SK-N-SH (cell line): ENCODE measurements at regions not wholly inside any gene's neighbourhood (a gene's known extent, or its start where the extent isn't known, plus 50 kb on each side); places are given as distances from the start of the nearest gene placed in this dataset.

ENCODE experiments used
- CTCF ChIA-PET: fragments of 300-600, 350-600 bp; formaldehyde crosslinking; extraction: SDS; loops from one replicate; lab custom pipeline; 2021; lab: Yijun Ruan, JAX
- POLR2A ChIA-PET: fragments of 350-600 bp; sonication (Branson Sonifier 250); formaldehyde crosslinking; extraction: SDS; loops from one replicate; lab custom pipeline; 2020; ENCODE audit warnings: antibody characterized with exemption, inconsistent platforms; lab: Yijun Ruan, JAX
- DNase-seq: peaks from one replicate; pipeline ENCODE4 v3.0.0; 2012
- H2AFZ ChIP-seq: fragments of 200-600 bp; sonication (generic); 2 replicates; pipeline ENCODE4 v1.8.1; 2016; ENCODE audit warnings: antibody characterized with exemption, mild to moderate bottlenecking, low read depth
- H3F3A ChIP-seq: fragments of 200-600 bp; sonication (generic); replicated peaks from 2 replicates; pipeline ENCODE3; 2016; ENCODE audit warnings: antibody characterized with exemption, mild to moderate bottlenecking; ENCODE audit not compliant: insufficient read depth
- H3K27ac ChIP-seq, 2 experiments: fragments of 200-500 bp in 1 of 2; fragments of 200-600 bp in 1 of 2; sonication (Bioruptor generic) in 1 of 2; sonication (generic), shearing (Covaris generic) in 1 of 2; 2 replicates each; pipeline versions ENCODE4 v1.5.1 to v1.6.1; 2014 to 2016; ENCODE audit warnings: low read depth in 2 of 2, inconsistent platforms in 1 of 2, low read length in 1 of 2, mild to moderate bottlenecking in 1 of 2, mixed read lengths in 1 of 2
- H3K27me3 ChIP-seq: fragments of 200-600 bp; sonication (generic), shearing (Covaris generic); 2 replicates; pipeline ENCODE4 v1.6.1; 2016; ENCODE audit warnings: mixed run types; ENCODE audit not compliant: insufficient read depth
- H3K36me3 ChIP-seq, 2 experiments: fragments of 200-500 bp in 1 of 2; fragments of 200-600 bp in 1 of 2; sonication (Bioruptor generic) in 1 of 2; sonication (generic) in 1 of 2; replicated peaks in 1 of 2; 2 replicates each; pipeline versions ENCODE3 to v1.5.1; 2014 to 2016; ENCODE audit warnings: low read length in 1 of 2, mild to moderate bottlenecking in 1 of 2; ENCODE audit not compliant: insufficient read depth in 2 of 2, control insufficient read depth in 1 of 2
- H3K4me1 ChIP-seq, 2 experiments: fragments of 200-500 bp in 1 of 2; fragments of 200-600 bp in 1 of 2; sonication (Bioruptor generic) in 1 of 2; sonication (generic), shearing (Covaris generic) in 1 of 2; 2 replicates each; pipeline versions ENCODE4 v1.5.1 to v1.6.1; 2014 to 2016; ENCODE audit warnings: low read depth in 1 of 2, low read length in 1 of 2, mixed run types in 1 of 2; ENCODE audit not compliant: insufficient read depth in 2 of 2, control insufficient read depth in 1 of 2
- H3K4me2 ChIP-seq: fragments of 200-600 bp; sonication (generic), shearing (Covaris generic); 2 replicates; pipeline ENCODE4 v1.6.1; 2017; ENCODE audit warnings: mixed run types
- H3K4me3 ChIP-seq, 2 experiments: fragments of 200-500 bp in 1 of 2; fragments of 200-600 bp in 1 of 2; sonication (Bioruptor generic) in 1 of 2; sonication (generic), shearing (Covaris generic) in 1 of 2; 2 replicates each; pipeline versions ENCODE4 v1.5.1 to v1.8.1; 2014 to 2016; ENCODE audit warnings: low read depth in 2 of 2, inconsistent platforms in 1 of 2, low read length in 1 of 2, mild to moderate bottlenecking in 1 of 2, mixed read lengths in 1 of 2, moderate library complexity in 1 of 2
- H3K79me2 ChIP-seq: fragments of 200-600 bp; sonication (generic); 2 replicates; pipeline ENCODE4 v1.8.1; 2017; ENCODE audit warnings: mild to moderate bottlenecking; ENCODE audit not compliant: insufficient read depth
- H3K9ac ChIP-seq: fragments of 200-600 bp; sonication (generic); 2 replicates; pipeline ENCODE4 v1.6.1; 2017; ENCODE audit warnings: mixed run types
- H3K9me2 ChIP-seq: fragments of 200-600 bp; sonication (generic); 2 replicates; pipeline ENCODE4 v1.6.1; 2017; ENCODE audit warnings: mixed run types
- H3K9me3 ChIP-seq: fragments of 200-600 bp; sonication (generic); 2 replicates; pipeline ENCODE4 v1.6.1; 2017; ENCODE audit warnings: mixed run types, mild to moderate bottlenecking, moderate library complexity
- H4K20me1 ChIP-seq: fragments of 200-600 bp; sonication (generic); 2 replicates; pipeline ENCODE4 v1.6.1; 2017; ENCODE audit warnings: mild to moderate bottlenecking, mixed run types; ENCODE audit not compliant: insufficient read depth
- FOXM1 ChIP-seq: IDR thresholded peaks from 2 replicates; pipeline ENCODE4 v1.4.0; 2012; ENCODE audit warnings: low read depth, mild to moderate bottlenecking
- PBX3 ChIP-seq: IDR thresholded peaks from 2 replicates; pipeline ENCODE4; 2012
- RXRA ChIP-seq: IDR thresholded peaks from 2 replicates; pipeline ENCODE4 v1.4.0; 2012; ENCODE audit warnings: low read depth, mild to moderate bottlenecking, borderline replicate concordance
- SIN3A ChIP-seq: IDR thresholded peaks from 2 replicates; pipeline ENCODE4 v1.6.1; 2012; ENCODE audit warnings: low read depth, mild to moderate bottlenecking, low read length, moderate library complexity, borderline replicate concordance
- SMC3 ChIP-seq: IDR thresholded peaks from 2 replicates; pipeline ENCODE4 v1.6.1; 2012; ENCODE audit warnings: low read depth, low read length, improper control_type of control experiment
- TCF12 ChIP-seq: IDR thresholded peaks from 2 replicates; pipeline ENCODE4 v1.4.0; 2012
- YY1 ChIP-seq: IDR thresholded peaks from 2 replicates; pipeline ENCODE4 v1.4.0; 2012; ENCODE audit warnings: low read depth, mild to moderate bottlenecking
- WGBS: methylation state at CpG from one replicate; pipeline ENCODE4 v1.1.6; 2017; ENCODE audit warnings: low lambda C conversion rate; 5-methylcytosine and 5-hydroxymethylcytosine counted together
- TF ChIP-seq, protein P1 (sequence below): IDR thresholded peaks from 2 replicates; pipeline ENCODE4 v1.4.0; 2012; ENCODE audit warnings: low read depth, borderline replicate concordance
- TF ChIP-seq, protein P2 (sequence below): IDR thresholded peaks from 2 replicates; pipeline ENCODE4 v1.6.1; 2012; ENCODE audit warnings: mild to moderate bottlenecking, low read depth, low read length, moderate library complexity

GRCh38 chr3:177563792-177564191 is 366.5 kb upstream of the TBL1XR1 start:
- no peaks in the 10 kb centered on the region for H3K27me3 ChIP-seq
- H3K36me3 ChIP-seq = no peaks in the 10 kb centered on the region
- H3K9ac ChIP-seq = no peak overlapping the region
- 69% methylated on average over 3 of the region's 3 CpGs for WGBS
- no peaks in the 10 kb centered on the region for H3K9me3 ChIP-seq
- no peak overlapping the region for H3K4me2 ChIP-seq
- H3K27ac ChIP-seq = peak overlapping the region in 1 of 2 experiments; percentile 99; a peak in 2 of 4 replicates
- H2AFZ ChIP-seq = no peak overlapping the region
- peaks cover 0 to 16% of the 10 kb centered on the region in 2 experiments; a peak in 2 of 4 replicates for H3K4me1 ChIP-seq
- H3K9me2 ChIP-seq = no peaks in the 10 kb centered on the region
- H3K79me2 ChIP-seq = no peaks in the 10 kb centered on the region
- H4K20me1 ChIP-seq = no peaks in the 10 kb centered on the region
- no peak overlapping the region for H3K4me3 ChIP-seq
- ChIA-PET CTCF (no interaction called here), POLR2A (no interaction called here)
- H3F3A ChIP-seq = peaks cover 4% of the 10 kb centered on the region
- TF ChIP-seq, protein P1, sequence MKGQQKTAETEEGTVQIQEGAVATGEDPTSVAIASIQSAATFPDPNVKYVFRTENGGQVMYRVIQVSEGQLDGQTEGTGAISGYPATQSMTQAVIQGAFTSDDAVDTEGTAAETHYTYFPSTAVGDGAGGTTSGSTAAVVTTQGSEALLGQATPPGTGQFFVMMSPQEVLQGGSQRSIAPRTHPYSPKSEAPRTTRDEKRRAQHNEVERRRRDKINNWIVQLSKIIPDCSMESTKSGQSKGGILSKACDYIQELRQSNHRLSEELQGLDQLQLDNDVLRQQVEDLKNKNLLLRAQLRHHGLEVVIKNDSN = no peak
- TF ChIP-seq SIN3A = no peak
- DNase-seq = no peak

- no peaks in the 10 kb centered on the region for H3K79me2 ChIP-seq
- H3F3A ChIP-seq = peaks cover 4% of the 10 kb centered on the region
- H3K36me3 ChIP-seq = no peaks in the 10 kb centered on the region
- no peak overlapping the region for H3K4me3 ChIP-seq
- no peak for TF ChIP-seq FOXM1
- no peak for TF ChIP-seq YY1
- ChIA-PET CTCF (no interaction called here), POLR2A (no interaction called here)
- WGBS = 88% methylated on average over 2 of the region's 2 CpGs
- H3K9ac ChIP-seq = no peak overlapping the region
- H3K27me3 ChIP-seq = no peaks in the 10 kb centered on the region
- H3K4me2 ChIP-seq = no peak overlapping the region
- H3K9me2 ChIP-seq = no peaks in the 10 kb centered on the region
- H4K20me1 ChIP-seq = no peaks in the 10 kb centered on the region
- H3K27ac ChIP-seq = no peak overlapping the region; a peak in 1 of 4 replicates
- no peak overlapping the region for H2AFZ ChIP-seq
- no peaks in the 10 kb centered on the region for H3K9me3 ChIP-seq
- DNase-seq = no peak
- peaks cover 0 to 22% of the 10 kb centered on the region in 2 experiments; a peak in 3 of 4 replicates for H3K4me1 ChIP-seq
Measured at GRCh38 chr3:177565981-177566380, 368.7 kb upstream of the TBL1XR1 start.

- peaks cover 4% of the 10 kb centered on the region for H3F3A ChIP-seq
- ChIA-PET CTCF (no interaction called here), POLR2A (no interaction called here)
- no peaks in the 10 kb centered on the region for H3K36me3 ChIP-seq
- TF ChIP-seq TCF12 = peak; percentile 17; the same call in 1 of the 2 replicates
- TF ChIP-seq PBX3 = peak; percentile 54
- peak; percentile 31; the same call in 1 of the 2 replicates for TF ChIP-seq RXRA
- no peak for TF ChIP-seq SMC3
- TF ChIP-seq, protein P2, sequence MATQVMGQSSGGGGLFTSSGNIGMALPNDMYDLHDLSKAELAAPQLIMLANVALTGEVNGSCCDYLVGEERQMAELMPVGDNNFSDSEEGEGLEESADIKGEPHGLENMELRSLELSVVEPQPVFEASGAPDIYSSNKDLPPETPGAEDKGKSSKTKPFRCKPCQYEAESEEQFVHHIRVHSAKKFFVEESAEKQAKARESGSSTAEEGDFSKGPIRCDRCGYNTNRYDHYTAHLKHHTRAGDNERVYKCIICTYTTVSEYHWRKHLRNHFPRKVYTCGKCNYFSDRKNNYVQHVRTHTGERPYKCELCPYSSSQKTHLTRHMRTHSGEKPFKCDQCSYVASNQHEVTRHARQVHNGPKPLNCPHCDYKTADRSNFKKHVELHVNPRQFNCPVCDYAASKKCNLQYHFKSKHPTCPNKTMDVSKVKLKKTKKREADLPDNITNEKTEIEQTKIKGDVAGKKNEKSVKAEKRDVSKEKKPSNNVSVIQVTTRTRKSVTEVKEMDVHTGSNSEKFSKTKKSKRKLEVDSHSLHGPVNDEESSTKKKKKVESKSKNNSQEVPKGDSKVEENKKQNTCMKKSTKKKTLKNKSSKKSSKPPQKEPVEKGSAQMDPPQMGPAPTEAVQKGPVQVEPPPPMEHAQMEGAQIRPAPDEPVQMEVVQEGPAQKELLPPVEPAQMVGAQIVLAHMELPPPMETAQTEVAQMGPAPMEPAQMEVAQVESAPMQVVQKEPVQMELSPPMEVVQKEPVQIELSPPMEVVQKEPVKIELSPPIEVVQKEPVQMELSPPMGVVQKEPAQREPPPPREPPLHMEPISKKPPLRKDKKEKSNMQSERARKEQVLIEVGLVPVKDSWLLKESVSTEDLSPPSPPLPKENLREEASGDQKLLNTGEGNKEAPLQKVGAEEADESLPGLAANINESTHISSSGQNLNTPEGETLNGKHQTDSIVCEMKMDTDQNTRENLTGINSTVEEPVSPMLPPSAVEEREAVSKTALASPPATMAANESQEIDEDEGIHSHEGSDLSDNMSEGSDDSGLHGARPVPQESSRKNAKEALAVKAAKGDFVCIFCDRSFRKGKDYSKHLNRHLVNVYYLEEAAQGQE = no peak
- no peak overlapping the region for H3K9ac ChIP-seq
- H3K9me3 ChIP-seq = no peaks in the 10 kb centered on the region
- H3K4me2 ChIP-seq = no peak overlapping the region
- H2AFZ ChIP-seq = no peak overlapping the region
- no peaks in the 10 kb centered on the region for H3K9me2 ChIP-seq
- DNase-seq = no peak
- H3K79me2 ChIP-seq = no peaks in the 10 kb centered on the region
- H4K20me1 ChIP-seq = no peaks in the 10 kb centered on the region
- 77% methylated on average over 1 of the region's 1 CpG for WGBS
- no peak overlapping the region for H3K4me3 ChIP-seq
- peaks cover 0 to 15% of the 10 kb centered on the region in 2 experiments; a peak in 3 of 4 replicates for H3K4me1 ChIP-seq
- no peak overlapping the region for H3K27ac ChIP-seq
- no peaks in the 10 kb centered on the region for H3K27me3 ChIP-seq
Measured at GRCh38 chr3:177567833-177568232, 370.6 kb upstream of the TBL1XR1 start.
